Inflammatory macrophage (primary cell): ENCODE measurements at regions not wholly inside any gene's neighbourhood (a gene's known extent, or its start where the extent isn't known, plus 50 kb on each side); places are given as distances from the start of the nearest gene placed in this dataset.
"Not testable (repeated sequence)": the region's sequence is repeated elsewhere in the genome, so short reads cannot be mapped to it uniquely, and the experiment has no call there.

ENCODE experiments used
- DNase-seq, 2 donors: peaks; one replicate each; pipeline ENCODE4 v3.0.0-alpha.2; 2020 to 2022

- not testable (repeated sequence) for DNase-seq
These were observed 923.9 kb downstream of the SOCS6 start for GRCh38 chr18:71212739-71213138.

DNA sequence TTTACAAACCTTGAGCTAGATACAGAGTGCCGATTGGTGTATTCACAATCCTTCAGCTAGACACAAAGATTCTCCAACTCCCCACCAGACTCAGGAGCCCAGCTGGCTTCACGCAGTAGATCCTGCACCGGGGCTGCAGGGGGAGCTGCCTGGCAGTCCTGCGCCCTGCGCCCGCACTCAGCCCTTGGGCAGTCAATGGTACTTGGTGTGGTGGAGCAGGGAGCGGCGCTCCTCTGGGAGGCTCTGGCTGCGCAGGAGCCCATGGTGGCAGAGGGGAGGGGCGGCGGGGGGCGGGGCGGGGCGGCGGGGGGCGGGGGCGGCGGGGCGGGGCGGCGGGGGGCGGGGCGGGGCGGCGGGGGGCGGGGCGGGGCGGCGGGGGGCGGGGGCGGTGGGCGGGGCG is 923.4 kb downstream of the SOCS6 start:
- DNase-seq: no peak

GRCh38 chr18:71209944-71210343 is 921.1 kb downstream of the SOCS6 start:
- DNase-seq: no peak

DNA sequence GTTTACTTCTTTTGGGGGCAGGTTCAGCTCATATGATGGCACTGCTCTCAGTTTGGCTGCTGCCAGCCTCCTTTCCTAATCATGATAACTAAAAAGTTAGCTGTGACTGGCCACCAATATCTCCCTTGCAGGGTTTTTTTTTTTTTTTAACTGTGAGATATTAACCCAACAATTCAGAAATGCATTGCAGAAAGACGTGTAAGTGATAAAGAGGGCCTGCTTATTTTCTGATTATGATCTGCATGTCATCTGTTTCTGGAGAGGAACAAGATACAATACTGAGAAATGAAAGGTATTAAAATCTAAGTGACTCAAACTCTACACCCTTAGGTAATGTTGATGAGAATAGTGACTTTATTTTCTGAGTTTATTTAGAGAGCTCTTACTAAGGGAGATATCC is 905.6 kb downstream of the SOCS6 start:
- no peak for DNase-seq

GRCh38 chr18:71189581-71189980 is 900.7 kb downstream of the SOCS6 start:
- DNase-seq: no peak

- DNase-seq: no peak
These were observed 879.8 kb downstream of the SOCS6 start for GRCh38 chr18:71168557-71169145.

DNA sequence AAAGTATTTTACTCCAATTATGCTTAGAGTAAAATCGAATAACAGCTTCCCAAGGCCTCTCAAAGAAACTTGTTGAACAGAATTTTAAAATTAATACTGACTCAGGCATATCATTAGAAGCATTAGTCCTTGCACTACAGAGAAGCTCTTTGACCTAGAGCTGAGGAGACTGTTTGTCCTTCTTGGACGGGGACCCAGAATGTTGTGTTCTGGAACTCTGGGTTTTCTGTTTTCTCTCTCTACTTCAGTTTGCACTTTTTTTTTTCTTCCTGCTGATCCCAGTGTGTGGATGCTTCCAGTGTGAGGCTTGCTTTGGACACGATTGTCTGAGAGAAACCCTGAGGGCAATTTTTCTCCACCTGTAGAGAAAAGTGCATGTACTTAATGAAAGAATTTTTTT is 847.6 kb downstream of the SOCS6 start:
- no peak for DNase-seq

GRCh38 chr18:71134122-71134521 is 845.3 kb downstream of the SOCS6 start:
- DNase-seq: no peak

DNA sequence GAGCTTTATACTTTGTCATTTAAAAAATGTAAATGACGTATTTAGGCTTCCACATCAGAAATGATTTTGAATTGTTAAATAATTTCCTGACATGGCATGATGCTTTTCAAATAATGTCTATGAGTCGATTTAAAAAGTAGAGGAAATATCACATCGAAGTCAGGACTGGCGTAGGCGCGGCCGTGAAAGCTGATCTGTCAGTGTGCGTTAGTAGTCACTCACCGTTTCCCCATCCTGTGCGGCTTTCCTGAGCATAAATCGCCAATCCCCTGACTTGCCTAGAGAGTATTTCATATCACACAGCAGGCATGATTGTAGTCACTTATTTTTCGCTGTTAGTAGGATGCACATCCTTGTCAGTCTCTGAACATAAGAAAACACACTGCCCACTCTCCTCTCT is 843.1 kb downstream of the SOCS6 start:
- DNase-seq: no peak

DNA sequence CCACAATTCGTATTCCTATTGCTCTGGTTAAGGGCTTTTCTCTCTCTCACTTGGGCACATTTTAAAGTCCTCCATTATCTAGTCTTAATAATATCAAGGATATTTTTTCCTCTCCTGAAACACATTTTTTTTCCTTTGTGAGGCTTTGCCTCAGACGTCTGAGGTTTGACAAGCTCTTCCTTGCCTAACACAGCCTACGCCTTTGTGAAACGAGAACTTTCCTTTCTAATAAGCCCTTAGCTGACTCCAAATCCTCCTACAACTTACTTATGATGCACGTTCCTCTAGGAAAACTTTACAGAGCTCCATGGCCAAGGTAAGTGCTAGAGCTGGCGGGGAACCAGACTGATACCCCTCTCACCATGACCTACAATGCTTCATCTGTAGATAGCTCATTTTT is 841.5 kb downstream of the SOCS6 start:
- DNase-seq: no peak

DNA sequence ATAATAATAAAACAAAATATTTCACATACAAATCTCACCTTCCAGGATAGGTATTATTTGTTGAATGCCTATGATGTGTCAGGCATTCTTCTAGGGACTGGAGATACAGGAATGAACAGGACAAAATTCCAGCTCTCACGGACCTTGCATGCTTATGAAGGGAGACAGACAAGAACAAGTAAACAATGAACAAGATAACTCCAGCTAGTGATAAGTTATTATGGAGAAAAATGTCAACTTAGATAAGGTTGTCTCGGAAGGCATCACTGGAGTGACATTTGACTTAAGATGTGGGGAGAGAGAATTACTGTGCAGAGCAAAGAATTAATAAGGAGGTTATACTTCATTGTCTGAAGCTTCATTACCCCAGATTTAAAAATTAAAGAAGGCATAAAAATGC is 836.7 kb downstream of the SOCS6 start:
- DNase-seq: no peak

GRCh38 chr18:71116535-71116934 is 827.7 kb downstream of the SOCS6 start:
- DNase-seq: no peak

DNA sequence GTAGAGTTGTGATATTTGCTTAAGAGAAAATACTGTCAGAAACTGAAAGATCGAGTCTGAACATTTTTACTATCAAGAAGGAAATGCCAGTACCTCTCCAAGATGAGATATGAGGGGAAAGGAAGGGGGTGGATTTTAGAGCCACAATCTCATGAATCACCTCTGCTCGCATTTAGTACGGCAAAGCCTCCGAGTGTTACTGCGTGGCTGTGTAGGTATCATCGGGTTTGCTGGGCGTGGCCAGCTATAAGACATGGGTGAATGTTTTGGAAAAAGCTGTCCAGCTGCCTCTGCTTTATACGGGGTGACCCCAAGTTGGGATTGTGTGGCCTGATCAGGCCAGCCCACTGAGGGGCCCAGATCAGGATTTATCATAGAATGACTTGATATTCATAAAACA is 826.4 kb downstream of the SOCS6 start:
- DNase-seq: no peak

GRCh38 chr18:71114550-71115210 is 825.8 kb downstream of the SOCS6 start:
- DNase-seq: no peak

GRCh38 chr18:71107244-71107643 is 818.4 kb downstream of the SOCS6 start:
- no peak for DNase-seq

GRCh38 chr18:71106701-71107100 is 817.9 kb downstream of the SOCS6 start:
- DNase-seq: no peak

DNA sequence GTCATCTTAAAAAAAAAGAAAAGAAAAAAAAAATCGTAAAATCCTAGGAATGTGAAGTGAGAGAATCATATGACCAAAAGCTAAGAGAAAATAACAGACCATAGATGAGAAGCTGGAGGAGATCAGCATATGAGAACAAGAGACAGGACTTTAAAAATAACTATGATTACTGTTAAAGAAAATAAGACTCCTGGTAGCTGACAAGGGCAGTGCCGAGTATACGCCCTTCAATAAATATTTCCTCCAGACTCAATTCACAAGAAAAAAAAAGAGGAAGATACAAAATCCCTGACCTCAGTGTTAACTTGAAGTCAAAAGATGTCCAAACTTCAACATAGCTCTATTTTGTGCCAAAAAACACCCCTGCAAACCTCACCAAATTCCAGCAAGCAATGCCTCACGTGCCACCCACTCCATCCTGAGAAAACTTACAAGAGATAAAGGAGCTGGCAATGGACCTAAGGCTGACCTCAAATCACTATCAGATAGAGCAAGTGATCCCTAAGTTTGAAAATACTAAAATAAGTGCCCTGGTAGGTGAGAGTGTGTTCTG is 817.2 kb downstream of the SOCS6 start:
- no peak for DNase-seq

GRCh38 chr18:71105078-71105819 is 816.4 kb downstream of the SOCS6 start:
- DNase-seq: no peak

GRCh38 chr18:71079606-71080005 is 790.8 kb downstream of the SOCS6 start:
- no peak for DNase-seq

GRCh38 chr18:71077451-71077850 is 788.6 kb downstream of the SOCS6 start:
- no peak for DNase-seq

DNA sequence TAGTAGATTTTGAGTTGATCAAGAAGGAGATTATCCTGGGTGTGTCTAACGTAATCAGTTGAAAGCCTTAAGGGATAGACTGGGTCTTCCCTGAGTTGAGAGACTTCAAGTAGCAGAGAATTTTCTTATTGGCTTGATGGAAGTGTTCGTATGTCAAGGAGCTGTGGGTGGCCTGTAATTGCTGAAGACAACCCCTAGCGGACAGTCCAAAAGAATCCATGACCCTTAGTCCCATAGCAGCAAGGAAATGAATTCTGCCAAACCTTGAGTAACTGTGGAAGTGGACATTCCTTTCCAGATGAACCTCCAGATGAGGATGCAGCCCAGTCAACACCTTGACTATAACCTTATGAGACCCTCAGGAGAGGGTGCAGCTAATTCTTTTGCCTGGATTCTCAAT is 786.3 kb downstream of the SOCS6 start:
- DNase-seq: no peak

GRCh38 chr18:71068338-71068737 is 779.5 kb downstream of the SOCS6 start:
- no peak for DNase-seq

DNA sequence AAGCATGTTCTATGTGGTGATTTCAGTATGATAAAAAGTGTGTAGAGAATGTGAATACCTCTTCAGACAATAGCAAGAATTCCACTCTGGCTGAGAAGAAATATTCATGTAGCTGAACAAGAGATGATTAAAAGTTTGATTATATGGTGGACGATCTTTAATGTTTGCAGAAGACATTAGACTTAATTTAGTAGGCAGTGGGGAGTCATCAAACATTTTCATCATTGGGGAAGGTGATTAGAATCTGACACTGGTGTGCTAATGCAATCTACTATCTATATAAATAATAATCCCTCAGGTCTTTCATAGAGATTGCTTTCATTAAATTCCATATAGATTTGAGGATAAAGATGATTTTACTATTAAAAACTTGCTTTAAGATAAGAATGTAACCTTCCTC is 761.0 kb downstream of the SOCS6 start:
- DNase-seq: no peak

- DNase-seq: no peak
These were observed 759.0 kb downstream of the SOCS6 start for GRCh38 chr18:71047882-71048281.
